ENCODE measurements at regions not wholly inside any gene's neighbourhood (a gene's known extent, or its start where the extent isn't known, plus 50 kb on each side); places are given as distances from the start of the nearest gene placed in this dataset.

DNA sequence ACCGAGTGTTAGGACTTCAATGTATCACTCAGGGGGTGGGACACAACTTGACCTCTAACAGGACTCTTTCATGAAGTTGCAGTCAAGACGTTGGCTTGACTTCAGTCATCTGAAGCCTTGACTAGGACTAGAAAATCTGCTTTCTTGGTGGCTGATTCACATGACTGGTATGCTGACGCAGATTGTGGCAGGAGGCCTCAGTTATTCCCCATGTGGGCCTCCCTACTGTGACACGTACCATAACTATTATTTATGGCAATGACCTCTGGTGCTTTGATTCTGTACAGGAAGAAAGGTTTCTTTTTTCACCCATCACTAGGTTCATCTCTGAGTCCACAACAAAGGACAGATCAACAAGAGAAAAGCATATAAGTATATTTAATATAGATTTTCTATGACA lies 270.4 kb downstream of the NEDD1 start (continued):
- TF ChIP-seq, protein P1, sequence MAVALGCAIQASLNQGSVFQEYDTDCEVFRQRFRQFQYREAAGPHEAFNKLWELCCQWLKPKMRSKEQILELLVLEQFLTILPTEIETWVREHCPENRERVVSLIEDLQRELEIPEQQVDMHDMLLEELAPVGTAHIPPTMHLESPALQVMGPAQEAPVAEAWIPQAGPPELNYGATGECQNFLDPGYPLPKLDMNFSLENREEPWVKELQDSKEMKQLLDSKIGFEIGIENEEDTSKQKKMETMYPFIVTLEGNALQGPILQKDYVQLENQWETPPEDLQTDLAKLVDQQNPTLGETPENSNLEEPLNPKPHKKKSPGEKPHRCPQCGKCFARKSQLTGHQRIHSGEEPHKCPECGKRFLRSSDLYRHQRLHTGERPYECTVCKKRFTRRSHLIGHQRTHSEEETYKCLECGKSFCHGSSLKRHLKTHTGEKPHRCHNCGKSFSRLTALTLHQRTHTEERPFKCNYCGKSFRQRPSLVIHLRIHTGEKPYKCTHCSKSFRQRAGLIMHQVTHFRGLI (tag by site-specific recombination; IDR thresholded peaks at IDR 0.05), result no peak
- TF ChIP-seq HOXC10 (CRISPR knock-in tag; IDR thresholded peaks at IDR 0.05), result no peak
- TF ChIP-seq, protein P2, sequence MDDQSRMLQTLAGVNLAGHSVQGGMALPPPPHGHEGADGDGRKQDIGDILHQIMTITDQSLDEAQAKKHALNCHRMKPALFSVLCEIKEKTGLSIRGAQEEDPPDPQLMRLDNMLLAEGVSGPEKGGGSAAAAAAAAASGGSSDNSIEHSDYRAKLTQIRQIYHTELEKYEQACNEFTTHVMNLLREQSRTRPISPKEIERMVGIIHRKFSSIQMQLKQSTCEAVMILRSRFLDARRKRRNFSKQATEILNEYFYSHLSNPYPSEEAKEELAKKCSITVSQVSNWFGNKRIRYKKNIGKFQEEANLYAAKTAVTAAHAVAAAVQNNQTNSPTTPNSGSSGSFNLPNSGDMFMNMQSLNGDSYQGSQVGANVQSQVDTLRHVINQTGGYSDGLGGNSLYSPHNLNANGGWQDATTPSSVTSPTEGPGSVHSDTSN (CRISPR knock-in tag; IDR thresholded peaks at IDR 0.05), result no peak
- no peak for TF ChIP-seq ZNF747 (tag by site-specific recombination; IDR thresholded peaks at IDR 0.05)

DNA sequence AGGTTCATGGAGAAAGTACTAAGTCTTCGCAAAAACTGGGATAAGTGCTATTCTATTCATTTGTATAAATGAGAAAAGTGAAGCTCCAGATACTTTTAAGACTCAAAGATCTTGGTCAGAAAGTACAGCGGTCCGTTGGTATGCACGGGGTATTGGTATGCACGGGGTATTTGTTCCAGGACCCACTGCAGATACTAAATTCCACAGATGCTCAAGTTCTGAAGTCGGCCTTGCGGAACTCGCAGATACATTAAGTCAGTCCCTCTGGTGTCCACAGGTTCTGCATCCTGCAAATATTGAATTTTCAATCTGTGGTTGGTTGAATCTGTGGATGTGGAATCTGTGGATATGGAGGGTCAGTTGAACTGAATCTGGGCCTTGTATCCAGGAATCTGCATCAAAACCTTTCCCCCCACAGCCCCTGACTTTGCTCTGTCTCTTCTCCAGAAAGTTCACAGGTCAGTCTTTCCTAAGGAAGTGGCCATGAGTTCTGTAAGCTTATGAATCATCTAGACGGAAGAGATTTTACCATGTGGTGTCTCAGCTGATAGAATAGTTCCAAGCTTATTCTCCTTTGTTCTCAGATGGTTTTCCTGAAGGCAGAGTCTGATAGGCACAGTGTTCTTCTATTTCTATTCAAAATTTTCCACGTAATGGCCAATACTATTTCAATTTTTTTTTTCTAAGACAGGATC lies 274.7 kb downstream of the NEDD1 start:
- no peak for TF ChIP-seq ZNF19 (tag by site-specific recombination; IDR thresholded peaks at IDR 0.05; ENCODE audit: low read depth)
- TF ChIP-seq KLF8 (tag by site-specific recombination; IDR thresholded peaks at IDR 0.05), result no peak
- no peak for TF ChIP-seq ZNF184 (tag by site-specific recombination; IDR thresholded peaks at IDR 0.05)
- TF ChIP-seq ZNF423 (tag by site-specific recombination; IDR thresholded peaks at IDR 0.05), result no peak
- TF ChIP-seq, protein P3, sequence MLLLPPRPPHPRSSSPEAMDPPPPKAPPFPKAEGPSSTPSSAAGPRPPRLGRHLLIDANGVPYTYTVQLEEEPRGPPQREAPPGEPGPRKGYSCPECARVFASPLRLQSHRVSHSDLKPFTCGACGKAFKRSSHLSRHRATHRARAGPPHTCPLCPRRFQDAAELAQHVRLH (tag by site-specific recombination; IDR thresholded peaks at IDR 0.05), result no peak
- TF ChIP-seq ZNF530 (tag by site-specific recombination; IDR thresholded peaks at IDR 0.05; ENCODE audit: low read depth), result no peak
- no peak for TF ChIP-seq ZNF341 (tag by site-specific recombination; IDR thresholded peaks at IDR 0.05; ENCODE audit: low read depth)
- TF ChIP-seq, protein P4, sequence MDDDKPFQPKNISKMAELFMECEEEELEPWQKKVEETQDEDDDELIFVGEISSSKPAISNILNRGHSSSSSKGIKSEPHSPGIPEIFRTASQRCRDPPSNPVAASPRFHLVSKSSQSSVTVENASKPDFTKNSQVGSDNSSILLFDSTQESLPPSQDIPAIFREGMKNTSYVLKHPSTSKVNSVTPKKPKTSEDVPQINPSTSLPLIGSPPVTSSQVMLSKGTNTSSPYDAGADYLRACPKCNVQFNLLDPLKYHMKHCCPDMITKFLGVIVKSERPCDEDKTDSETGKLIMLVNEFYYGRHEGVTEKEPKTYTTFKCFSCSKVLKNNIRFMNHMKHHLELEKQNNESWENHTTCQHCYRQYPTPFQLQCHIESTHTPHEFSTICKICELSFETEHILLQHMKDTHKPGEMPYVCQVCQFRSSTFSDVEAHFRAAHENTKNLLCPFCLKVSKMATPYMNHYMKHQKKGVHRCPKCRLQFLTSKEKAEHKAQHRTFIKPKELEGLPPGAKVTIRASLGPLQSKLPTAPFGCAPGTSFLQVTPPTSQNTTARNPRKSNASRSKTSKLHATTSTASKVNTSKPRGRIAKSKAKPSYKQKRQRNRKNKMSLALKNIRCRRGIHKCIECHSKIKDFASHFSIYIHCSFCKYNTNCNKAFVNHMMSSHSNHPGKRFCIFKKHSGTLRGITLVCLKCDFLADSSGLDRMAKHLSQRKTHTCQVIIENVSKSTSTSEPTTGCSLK (tag by site-specific recombination; IDR thresholded peaks at IDR 0.05), result no peak
- no peak for TF ChIP-seq ZNF114 (tag by site-specific recombination; IDR thresholded peaks at IDR 0.05)
- TF ChIP-seq, protein P5, sequence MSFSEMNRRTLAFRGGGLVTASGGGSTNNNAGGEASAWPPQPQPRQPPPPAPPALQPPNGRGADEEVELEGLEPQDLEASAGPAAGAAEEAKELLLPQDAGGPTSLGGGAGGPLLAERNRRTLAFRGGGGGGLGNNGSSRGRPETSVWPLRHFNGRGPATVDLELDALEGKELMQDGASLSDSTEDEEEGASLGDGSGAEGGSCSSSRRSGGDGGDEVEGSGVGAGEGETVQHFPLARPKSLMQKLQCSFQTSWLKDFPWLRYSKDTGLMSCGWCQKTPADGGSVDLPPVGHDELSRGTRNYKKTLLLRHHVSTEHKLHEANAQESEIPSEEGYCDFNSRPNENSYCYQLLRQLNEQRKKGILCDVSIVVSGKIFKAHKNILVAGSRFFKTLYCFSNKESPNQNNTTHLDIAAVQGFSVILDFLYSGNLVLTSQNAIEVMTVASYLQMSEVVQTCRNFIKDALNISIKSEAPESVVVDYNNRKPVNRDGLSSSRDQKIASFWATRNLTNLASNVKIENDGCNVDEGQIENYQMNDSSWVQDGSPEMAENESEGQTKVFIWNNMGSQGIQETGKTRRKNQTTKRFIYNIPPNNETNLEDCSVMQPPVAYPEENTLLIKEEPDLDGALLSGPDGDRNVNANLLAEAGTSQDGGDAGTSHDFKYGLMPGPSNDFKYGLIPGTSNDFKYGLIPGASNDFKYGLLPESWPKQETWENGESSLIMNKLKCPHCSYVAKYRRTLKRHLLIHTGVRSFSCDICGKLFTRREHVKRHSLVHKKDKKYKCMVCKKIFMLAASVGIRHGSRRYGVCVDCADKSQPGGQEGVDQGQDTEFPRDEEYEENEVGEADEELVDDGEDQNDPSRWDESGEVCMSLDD (tag by site-specific recombination; IDR thresholded peaks at IDR 0.05), result no peak
- no peak for TF ChIP-seq ZNF76 (tag by site-specific recombination; IDR thresholded peaks at IDR 0.05; ENCODE audit: borderline replicate concordance, low read depth)
- no peak for TF ChIP-seq ZNF404 (tag by site-specific recombination; IDR thresholded peaks at IDR 0.05)
- TF ChIP-seq, protein P6, sequence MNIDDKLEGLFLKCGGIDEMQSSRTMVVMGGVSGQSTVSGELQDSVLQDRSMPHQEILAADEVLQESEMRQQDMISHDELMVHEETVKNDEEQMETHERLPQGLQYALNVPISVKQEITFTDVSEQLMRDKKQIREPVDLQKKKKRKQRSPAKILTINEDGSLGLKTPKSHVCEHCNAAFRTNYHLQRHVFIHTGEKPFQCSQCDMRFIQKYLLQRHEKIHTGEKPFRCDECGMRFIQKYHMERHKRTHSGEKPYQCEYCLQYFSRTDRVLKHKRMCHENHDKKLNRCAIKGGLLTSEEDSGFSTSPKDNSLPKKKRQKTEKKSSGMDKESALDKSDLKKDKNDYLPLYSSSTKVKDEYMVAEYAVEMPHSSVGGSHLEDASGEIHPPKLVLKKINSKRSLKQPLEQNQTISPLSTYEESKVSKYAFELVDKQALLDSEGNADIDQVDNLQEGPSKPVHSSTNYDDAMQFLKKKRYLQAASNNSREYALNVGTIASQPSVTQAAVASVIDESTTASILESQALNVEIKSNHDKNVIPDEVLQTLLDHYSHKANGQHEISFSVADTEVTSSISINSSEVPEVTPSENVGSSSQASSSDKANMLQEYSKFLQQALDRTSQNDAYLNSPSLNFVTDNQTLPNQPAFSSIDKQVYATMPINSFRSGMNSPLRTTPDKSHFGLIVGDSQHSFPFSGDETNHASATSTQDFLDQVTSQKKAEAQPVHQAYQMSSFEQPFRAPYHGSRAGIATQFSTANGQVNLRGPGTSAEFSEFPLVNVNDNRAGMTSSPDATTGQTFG (tag by site-specific recombination; IDR thresholded peaks at IDR 0.05; ENCODE audit: borderline replicate concordance), result no peak
- TF ChIP-seq, protein P7, sequence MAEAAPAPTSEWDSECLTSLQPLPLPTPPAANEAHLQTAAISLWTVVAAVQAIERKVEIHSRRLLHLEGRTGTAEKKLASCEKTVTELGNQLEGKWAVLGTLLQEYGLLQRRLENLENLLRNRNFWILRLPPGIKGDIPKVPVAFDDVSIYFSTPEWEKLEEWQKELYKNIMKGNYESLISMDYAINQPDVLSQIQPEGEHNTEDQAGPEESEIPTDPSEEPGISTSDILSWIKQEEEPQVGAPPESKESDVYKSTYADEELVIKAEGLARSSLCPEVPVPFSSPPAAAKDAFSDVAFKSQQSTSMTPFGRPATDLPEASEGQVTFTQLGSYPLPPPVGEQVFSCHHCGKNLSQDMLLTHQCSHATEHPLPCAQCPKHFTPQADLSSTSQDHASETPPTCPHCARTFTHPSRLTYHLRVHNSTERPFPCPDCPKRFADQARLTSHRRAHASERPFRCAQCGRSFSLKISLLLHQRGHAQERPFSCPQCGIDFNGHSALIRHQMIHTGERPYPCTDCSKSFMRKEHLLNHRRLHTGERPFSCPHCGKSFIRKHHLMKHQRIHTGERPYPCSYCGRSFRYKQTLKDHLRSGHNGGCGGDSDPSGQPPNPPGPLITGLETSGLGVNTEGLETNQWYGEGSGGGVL (tag by site-specific recombination; IDR thresholded peaks at IDR 0.05), result no peak
- no peak for TF ChIP-seq ZNF394 (tag by site-specific recombination; IDR thresholded peaks at IDR 0.05; ENCODE audit: borderline replicate concordance)
- TF ChIP-seq ZNF140 (tag by site-specific recombination; IDR thresholded peaks at IDR 0.05), result no peak
- TF ChIP-seq ZNF596 (tag by site-specific recombination; IDR thresholded peaks at IDR 0.05), result no peak
- no peak for TF ChIP-seq RBAK (tag by site-specific recombination; IDR thresholded peaks at IDR 0.05)
- no peak for TF ChIP-seq ZNF426 (tag by site-specific recombination; IDR thresholded peaks at IDR 0.05)
- no peak for TF ChIP-seq TRIM28 (IDR thresholded peaks at IDR 0.05; ENCODE audit: borderline replicate concordance, low read length)
- Histone ChIP-seq H3K27ac (ENCODE audit: extremely low read depth, low read depth, low read length) (no peak overlapping the region), H3K36me3 (ENCODE audit: control insufficient read depth in 2 of 2, insufficient read depth in 1 of 2, low read length in 2 of 2) (no peaks in the 10 kb centered on the region), H3K9me3 (ENCODE audit: control insufficient read depth, insufficient read depth, low read depth, low read length) (no peaks in the 10 kb centered on the region), H3K4me1 (ENCODE audit: control insufficient read depth, insufficient read depth, low read length) (no peaks in the 10 kb centered on the region), H3K4me3 (ENCODE audit: low read depth, low read length) (no peak overlapping the region)
- ChIA-PET POLR2A (no interaction called here), CTCF (no interaction called here)
